ENCODE measurements at regions not wholly inside any gene's neighbourhood (a gene's known extent, or its start where the extent isn't known, plus 50 kb on each side); places are given as distances from the start of the nearest gene placed in this dataset.

GRCh38 chr16:60061396-60061795 lies 1327.3 kb upstream of the GOT2 start:
- ATAC-seq (no peak), DNase-seq (ENCODE audit: low spot score) (no peak), FAIRE-seq (no peak)
- peaks cover 76% of the 10 kb centered on the region for H3K9me3 ChIP-seq (ENCODE audit: low read length)
- no peaks in the 10 kb centered on the region for H3K36me3 ChIP-seq (replicated peaks in 1 of 2; ENCODE audit: control insufficient read depth in 1 of 2, insufficient read depth in 2 of 2, low read length in 2 of 2)
- H3K27me3 ChIP-seq (ENCODE audit: control insufficient read depth in 1 of 2, insufficient read depth in 2 of 2, low read length in 2 of 2) = no peaks in the 10 kb centered on the region
- no peak overlapping the region for H3K4me2 ChIP-seq (ENCODE audit: low read depth, low read length)
- TF ChIP-seq ZNF563 (CRISPR knock-in tag; IDR thresholded peaks at IDR 0.05) = no peak
- no peak for TF ChIP-seq ZNF572 (CRISPR knock-in tag; IDR thresholded peaks at IDR 0.05)
- no peak for TF ChIP-seq MLXIP (CRISPR knock-in tag; IDR thresholded peaks at IDR 0.05; ENCODE audit: borderline replicate concordance)
- no peak for TF ChIP-seq ZNF550 (CRISPR knock-in tag; IDR thresholded peaks at IDR 0.05; ENCODE audit: borderline replicate concordance)
- BruUV-seq (replicated peaks) = no TSS peak
- H2AFZ ChIP-seq (ENCODE audit: low read length) = no peak overlapping the region
- no peak overlapping the region for H3K27ac ChIP-seq (ENCODE audit: extremely low read length, insufficient read depth, low read length)
- H4K20me1 ChIP-seq (ENCODE audit: insufficient read depth, low read length) = no peaks in the 10 kb centered on the region
- ChIA-PET POLR2A (no interaction called here), CTCF (ENCODE audit: low intra/inter-chr PET ratio, low total read pairs) (no interaction called here)
- no peaks in the 10 kb centered on the region for H3K4me1 ChIP-seq (ENCODE audit: insufficient read depth, low read length)
- no peak overlapping the region for H3K9ac ChIP-seq (ENCODE audit: insufficient read depth, low read depth, low read length)
- H3K4me3 ChIP-seq (replicated peaks in 1 of 3; ENCODE audit: insufficient read depth in 1 of 3, low read depth in 2 of 3, low read length in 3 of 3) = no peak overlapping the region
- H3K79me2 ChIP-seq (ENCODE audit: insufficient read depth, low read length) = no peaks in the 10 kb centered on the region
- in situ Hi-C loops (cut with HindIII; ENCODE audit: extremely low pct_ligation_motif_present, low pct_unique_long_range_greater_than_20kb) = no loop called here
- intact Hi-C loops (cut with micrococcal nuclease; ENCODE audit: unreplicated experiment) = no loop called here

- ChIA-PET CTCF (ENCODE audit: low intra/inter-chr PET ratio, low total read pairs) (no interaction called here), POLR2A (no interaction called here)
- H2AFZ ChIP-seq (ENCODE audit: low read length) = no peak overlapping the region
- 23% methylated on average over 2 of the region's 2 CpGs for WGBS (ENCODE audit: low lambda C conversion rate)
- no peak for DNase-seq (ENCODE audit: low spot score)
- FAIRE-seq = no peak
- H3K4me3 ChIP-seq (replicated peaks in 1 of 3; ENCODE audit: insufficient read depth in 1 of 3, low read depth in 2 of 3, low read length in 3 of 3) = no peak overlapping the region
- intact Hi-C loops (cut with micrococcal nuclease; ENCODE audit: unreplicated experiment) = no loop called here
- no peak overlapping the region for H3K9ac ChIP-seq (ENCODE audit: insufficient read depth, low read depth, low read length)
- ATAC-seq = no peak
- H3K4me2 ChIP-seq (ENCODE audit: low read depth, low read length) = no peak overlapping the region
- H3K4me1 ChIP-seq (ENCODE audit: insufficient read depth, low read length) = no peaks in the 10 kb centered on the region
- no peaks in the 10 kb centered on the region for H4K20me1 ChIP-seq (ENCODE audit: insufficient read depth, low read length)
- TF ChIP-seq GPN1 (CRISPR knock-in tag; IDR thresholded peaks at IDR 0.05; ENCODE audit: borderline replicate concordance) (no peak), ZNF256 (CRISPR knock-in tag; conservative IDR thresholded peaks at IDR 0.05) (no peak)
- in situ Hi-C loops (cut with HindIII; ENCODE audit: extremely low pct_ligation_motif_present, low pct_unique_long_range_greater_than_20kb) = no loop called here
- no peak overlapping the region for H3K27ac ChIP-seq (ENCODE audit: extremely low read length, insufficient read depth, low read length)
- no TSS peak for BruUV-seq (replicated peaks)
- peaks cover 78% of the 10 kb centered on the region for H3K9me3 ChIP-seq (ENCODE audit: low read length)
- H3K79me2 ChIP-seq (ENCODE audit: insufficient read depth, low read length) = no peaks in the 10 kb centered on the region
- no peaks in the 10 kb centered on the region for H3K36me3 ChIP-seq (replicated peaks in 1 of 2; ENCODE audit: control insufficient read depth in 1 of 2, insufficient read depth in 2 of 2, low read length in 2 of 2)
- no peaks in the 10 kb centered on the region for H3K27me3 ChIP-seq (ENCODE audit: control insufficient read depth in 1 of 2, insufficient read depth in 2 of 2, low read length in 2 of 2)
These were observed 1326.6 kb upstream of the GOT2 start for GRCh38 chr16:60060731-60061130.

Data from HepG2 (cell line).